ENCODE measurements at regions not wholly inside any gene's neighbourhood (a gene's known extent, or its start where the extent isn't known, plus 50 kb on each side); places are given as distances from the start of the nearest gene placed in this dataset.

GRCh38 chr13:88976466-88976865 lies 1305.3 kb downstream of the SLITRK5 start:
- TF ChIP-seq CTCF (IDR thresholded peaks at IDR 0.05): no peak
- Histone ChIP-seq H3K4me3 (no peak overlapping the region), H3K9me3 (no peaks in the 10 kb centered on the region), H3K27ac (no peak overlapping the region), H3K27me3 (no peaks in the 10 kb centered on the region), H3K4me1 (no peaks in the 10 kb centered on the region), H3K36me3 (no peaks in the 10 kb centered on the region)
- intact Hi-C loops (cut with DNase I): no loop called here
- no peak for DNase-seq (ENCODE audit: low spot score in 2 of 2)

- TF ChIP-seq CTCF (IDR thresholded peaks at IDR 0.05): no peak
- no peak overlapping the region for H3K27ac ChIP-seq
- H3K27me3 ChIP-seq: no peaks in the 10 kb centered on the region
- no peaks in the 10 kb centered on the region for H3K9me3 ChIP-seq
- H3K36me3 ChIP-seq: no peaks in the 10 kb centered on the region
- no peaks in the 10 kb centered on the region for H3K4me1 ChIP-seq
- intact Hi-C loops (cut with DNase I): no loop called here
- no peak for DNase-seq (ENCODE audit: low spot score in 2 of 2)
- H3K4me3 ChIP-seq: no peak overlapping the region
Observed at GRCh38 chr13:88978607-88979006, 1307.4 kb downstream of the SLITRK5 start.

GRCh38 chr13:88979465-88980175 lies 1308.4 kb downstream of the SLITRK5 start:
- DNase-seq (ENCODE audit: low spot score in 2 of 2): no peak
- no peaks in the 10 kb centered on the region for H3K36me3 ChIP-seq
- no peaks in the 10 kb centered on the region for H3K27me3 ChIP-seq
- intact Hi-C loops (cut with DNase I): no loop called here
- no peaks in the 10 kb centered on the region for H3K9me3 ChIP-seq
- peak in 1 of 3 experiments; percentile 7 for TF ChIP-seq CTCF (IDR thresholded peaks at IDR 0.05)
- H3K27ac ChIP-seq: no peak overlapping the region
- H3K4me3 ChIP-seq: peak overlapping the region in 1 of 2 donors; percentile 2
- no peaks in the 10 kb centered on the region for H3K4me1 ChIP-seq

GRCh38 chr13:89003656-89004055 lies 1332.5 kb downstream of the SLITRK5 start:
- H3K27me3 ChIP-seq: no peaks in the 10 kb centered on the region
- no peaks in the 10 kb centered on the region for H3K4me1 ChIP-seq
- DNase-seq (ENCODE audit: low spot score in 2 of 2): no peak
- intact Hi-C loops (cut with DNase I): no loop called here
- TF ChIP-seq CTCF (IDR thresholded peaks at IDR 0.05): no peak
- H3K4me3 ChIP-seq: no peak overlapping the region
- H3K9me3 ChIP-seq: no peaks in the 10 kb centered on the region
- no peak overlapping the region for H3K27ac ChIP-seq
- H3K36me3 ChIP-seq: no peaks in the 10 kb centered on the region

- Histone ChIP-seq H3K9me3 (no peaks in the 10 kb centered on the region), H3K4me3 (no peak overlapping the region), H3K27me3 (no peaks in the 10 kb centered on the region), H3K36me3 (no peaks in the 10 kb centered on the region), H3K27ac (no peak overlapping the region), H3K4me1 (no peaks in the 10 kb centered on the region)
- no peak for TF ChIP-seq CTCF (IDR thresholded peaks at IDR 0.05)
- no peak for DNase-seq (ENCODE audit: low spot score in 2 of 2)
- intact Hi-C loops (cut with DNase I): no loop called here
Observed at GRCh38 chr13:89011615-89012014, 1340.4 kb downstream of the SLITRK5 start.
